Spleen (tissue), 7 donors: ENCODE measurements at regions not wholly inside any gene's neighbourhood (a gene's known extent, or its start where the extent isn't known, plus 50 kb on each side); places are given as distances from the start of the nearest gene placed in this dataset.
"Not testable (repeated sequence)": the region's sequence is repeated elsewhere in the genome, so short reads cannot be mapped to it uniquely, and the experiment has no call there.

Experiments
- POLR2A ChIP-seq, 3 donors: fragments of 450-650 bp; IDR thresholded peaks; one replicate each; pipeline ENCODE4 v1.5.1; 2017; ENCODE audit warnings: antibody characterized with exemption in 3 of 3, mild to moderate bottlenecking in 1 of 3
- TF ChIP-seq, protein P1 (sequence below), 11 experiments: fragments of 200-600 bp in 7 of 11; fragments of 450-650 bp in 4 of 11; sonication (generic) in 4 of 11; IDR thresholded peaks in 8 of 11; conservative IDR thresholded peaks in 3 of 11; 1 replicate in 7 of 11; 2 replicates in 4 of 11; pipeline versions ENCODE4 v1.4.0 to v1.8.0; 2016 to 2021; ENCODE audit warnings: antibody characterized with exemption in 11 of 11, inconsistent platforms in 4 of 11, mild to moderate bottlenecking in 1 of 11
- donor health status: DM: no; HTN: no; CAD: no; lungs with moderate emphysema.
- donor health status: DM: no; HTN: no; CAD: no.
- donor health status: DM: no; HTN: no; CAD: no.

GRCh38 chr10:76616666-76617065 lies 1020.9 kb downstream of the KCNMA1 start:
- TF ChIP-seq, protein P1, sequence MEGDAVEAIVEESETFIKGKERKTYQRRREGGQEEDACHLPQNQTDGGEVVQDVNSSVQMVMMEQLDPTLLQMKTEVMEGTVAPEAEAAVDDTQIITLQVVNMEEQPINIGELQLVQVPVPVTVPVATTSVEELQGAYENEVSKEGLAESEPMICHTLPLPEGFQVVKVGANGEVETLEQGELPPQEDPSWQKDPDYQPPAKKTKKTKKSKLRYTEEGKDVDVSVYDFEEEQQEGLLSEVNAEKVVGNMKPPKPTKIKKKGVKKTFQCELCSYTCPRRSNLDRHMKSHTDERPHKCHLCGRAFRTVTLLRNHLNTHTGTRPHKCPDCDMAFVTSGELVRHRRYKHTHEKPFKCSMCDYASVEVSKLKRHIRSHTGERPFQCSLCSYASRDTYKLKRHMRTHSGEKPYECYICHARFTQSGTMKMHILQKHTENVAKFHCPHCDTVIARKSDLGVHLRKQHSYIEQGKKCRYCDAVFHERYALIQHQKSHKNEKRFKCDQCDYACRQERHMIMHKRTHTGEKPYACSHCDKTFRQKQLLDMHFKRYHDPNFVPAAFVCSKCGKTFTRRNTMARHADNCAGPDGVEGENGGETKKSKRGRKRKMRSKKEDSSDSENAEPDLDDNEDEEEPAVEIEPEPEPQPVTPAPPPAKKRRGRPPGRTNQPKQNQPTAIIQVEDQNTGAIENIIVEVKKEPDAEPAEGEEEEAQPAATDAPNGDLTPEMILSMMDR (IDR thresholded peaks at IDR 0.05 in 8 of 11, conservative IDR thresholded peaks at IDR 0.05 in 3 of 11): not testable (repeated sequence)
- not testable (repeated sequence) for TF ChIP-seq POLR2A (IDR thresholded peaks at IDR 0.05)
